K562 (cell line): ENCODE measurements at regions not wholly inside any gene's neighbourhood (a gene's known extent, or its start where the extent isn't known, plus 50 kb on each side); places are given as distances from the start of the nearest gene placed in this dataset.

Experiments used
- ATAC-seq: fragments of 200-7000 bp; cut with Tn5 transposase; 3 replicates; pipeline ENCODE4 v1.9.1; 2020; ENCODE audit warnings: moderate library complexity
- BruUV-seq: library from RNA; stranded (reverse); fragments of 400-500 nt; replicated peaks from 2 replicates; lab custom pipeline; 2021; lab: Mats Ljungman, UMichigan
- CTCF ChIA-PET: fragments of 300-600 bp; formaldehyde crosslinking; extraction: SDS; loops from one replicate; lab custom pipeline; 2021; ENCODE audit warnings: low intra/inter-chr PET ratio; lab: Yijun Ruan, JAX
- POLR2A ChIA-PET: fragments of 300-600, 350-650 bp; sonication (Branson Sonifier 250); formaldehyde crosslinking; extraction: SDS; loops from one replicate; lab custom pipeline; 2021; ENCODE audit warnings: antibody characterized with exemption, inconsistent platforms; lab: Yijun Ruan, JAX
- DNase-seq, 4 experiments: peaks; one replicate each; pipeline versions ENCODE4 v3.0.0 to v3.0.0-alpha.2; 2011 to 2018; ENCODE audit warnings: low spot score in 3 of 4, mixed read lengths in 3 of 4; ENCODE audit errors: extremely low read depth in 1 of 4
- FAIRE-seq: peaks from 2 replicates; lab custom pipeline; 2011; peaks lifted over from hg19 to GRCh38; lab: Jason Lieb, UNC
- H2AFZ ChIP-seq: 2 replicates; pipeline ENCODE4 v1.6.0; 2011; ENCODE audit warnings: low read depth, low read length, control low read depth, inconsistent platforms
- H3K27ac ChIP-seq: fragments of 200-600 bp; 3 replicates; pipeline ENCODE4 v1.8.0; 2011; ENCODE audit warnings: low read depth, mild to moderate bottlenecking, control low read depth, inconsistent platforms, low read length, moderate library complexity, mixed read lengths; ENCODE audit errors: extremely low read depth
- H3K27me3 ChIP-seq, 2 experiments: fragments of 300-600 bp in 1 of 2; 2 replicates in 1 of 2; 3 replicates in 1 of 2; pipeline versions ENCODE4 v1.6.0 to v1.8.0; 2011; ENCODE audit warnings: inconsistent platforms in 2 of 2, low read length in 2 of 2, mild to moderate bottlenecking in 1 of 2, mixed read lengths in 1 of 2, moderate library complexity in 1 of 2; ENCODE audit not compliant: control insufficient read depth in 2 of 2, insufficient read depth in 2 of 2
- H3K36me3 ChIP-seq: fragments of 300-600 bp; 3 replicates; pipeline ENCODE4 v1.8.0; 2011; ENCODE audit warnings: mild to moderate bottlenecking, low read length, inconsistent platforms; ENCODE audit not compliant: control insufficient read depth, insufficient read depth
- H3K4me1 ChIP-seq, 2 experiments: fragments of 200-600 bp in 1 of 2; replicated peaks in 1 of 2; 2 replicates in 1 of 2; 3 replicates in 1 of 2; pipeline versions ENCODE4 v1.5.1 to v1.8.0; 2011; ENCODE audit warnings: inconsistent platforms in 2 of 2, low read length in 2 of 2, mild to moderate bottlenecking in 1 of 2, mixed read lengths in 1 of 2, moderate library complexity in 1 of 2; ENCODE audit not compliant: control insufficient read depth in 2 of 2, insufficient read depth in 2 of 2
- H3K4me2 ChIP-seq: 2 replicates; pipeline ENCODE4 v1.6.1; 2011; ENCODE audit warnings: low read length, control low read depth, inconsistent platforms, mixed read lengths; ENCODE audit not compliant: insufficient read depth
- H3K4me3 ChIP-seq: fragments of 200-600 bp; sonication (generic), shearing (Covaris generic); 2 replicates; pipeline ENCODE4 v1.5.1; 2016; ENCODE audit warnings: control low read depth, inconsistent platforms
- H3K79me2 ChIP-seq: fragments of 200-600 bp; 3 replicates; pipeline ENCODE4 v1.8.0; 2011; ENCODE audit warnings: low read length, inconsistent platforms; ENCODE audit not compliant: control insufficient read depth, insufficient read depth
- H3K9ac ChIP-seq, 2 experiments: 2 replicates each; pipeline versions ENCODE4 v1.6.0 to v1.6.1; 2011; ENCODE audit warnings: low read depth in 2 of 2, low read length in 2 of 2, control low read depth in 1 of 2, inconsistent platforms in 1 of 2, mild to moderate bottlenecking in 1 of 2, mixed read lengths in 1 of 2; ENCODE audit not compliant: insufficient read depth in 1 of 2
- H3K9me1 ChIP-seq: one replicate; pipeline ENCODE4 v1.6.0; 2011; ENCODE audit warnings: inconsistent platforms, mild to moderate bottlenecking, low read length, moderate library complexity; ENCODE audit not compliant: control insufficient read depth, insufficient read depth
- H3K9me3 ChIP-seq: replicated peaks from 2 replicates; pipeline ENCODE4 v1.5.1; 2011; ENCODE audit warnings: low read depth, low read length, inconsistent platforms; ENCODE audit not compliant: control insufficient read depth, insufficient read depth
- H4K20me1 ChIP-seq: replicated peaks from 2 replicates; pipeline ENCODE4 v1.6.1; 2011; ENCODE audit warnings: low read length, inconsistent platforms, mixed read lengths; ENCODE audit not compliant: control insufficient read depth, insufficient read depth
- BACH1 ChIP-seq: fragments of 200-800 bp; sonication (Bioruptor generic); IDR thresholded peaks from 2 replicates; pipeline ENCODE4 v1.6.1; 2016; ENCODE audit warnings: missing genetic modification characterization, missing compliant biosample characterization
- CBFA2T3 ChIP-seq: fragments of 450-650 bp; IDR thresholded peaks from 2 replicates; pipeline ENCODE4 v1.6.1; 2017
- FOXK1 ChIP-seq: sonication (generic); formaldehyde crosslinking; IDR thresholded peaks from 2 replicates; pipeline ENCODE4 v1.8.0; 2022; ENCODE audit warnings: missing genetic modification reagents, mild to moderate bottlenecking, borderline replicate concordance
- NKRF ChIP-seq: fragments of 450-650 bp; IDR thresholded peaks from 2 replicates; pipeline ENCODE4 v1.6.1; 2016; ENCODE audit warnings: borderline replicate concordance
- PYGO2 ChIP-seq: fragments of 450-650 bp; IDR thresholded peaks from 2 replicates; pipeline ENCODE4 v1.6.1; 2016; ENCODE audit warnings: mild to moderate bottlenecking, missing genetic modification characterization, moderate library complexity, missing compliant biosample characterization
- RBM15 ChIP-seq: fragments of 200-400 bp; formaldehyde crosslinking; IDR thresholded peaks from 2 replicates; pipeline ENCODE4 v1.6.1; 2018; ENCODE audit warnings: mild to moderate bottlenecking, low read length, moderate library complexity; ENCODE audit not compliant: insufficient read depth
- SIN3A ChIP-seq, 2 experiments: fragments of 150-350 bp in 1 of 2; IDR thresholded peaks; 2 replicates each; pipeline ENCODE4 v1.6.1; 2011 to 2016; ENCODE audit warnings: borderline replicate concordance in 2 of 2, low read depth in 2 of 2, low read length in 2 of 2, mild to moderate bottlenecking in 2 of 2, moderate library complexity in 2 of 2; ENCODE audit not compliant: control insufficient read depth in 1 of 2
- THRA ChIP-seq: fragments of 450-650 bp; IDR thresholded peaks from 2 replicates; pipeline ENCODE4 v1.6.1; 2017; ENCODE audit warnings: mild to moderate bottlenecking, moderate library complexity
- ZFP1 ChIP-seq: fragments of 450-650 bp; formaldehyde crosslinking; IDR thresholded peaks from 2 replicates; pipeline ENCODE4 v1.4.0; 2020; ENCODE audit warnings: mild to moderate bottlenecking, mixed read lengths
- ZNF184 ChIP-seq: sonication (generic); formaldehyde crosslinking; IDR thresholded peaks from 2 replicates; pipeline ENCODE4 v1.5.0; 2020; ENCODE audit warnings: missing genetic modification reagents
- ZNF57 ChIP-seq: fragments of 450-650 bp; formaldehyde crosslinking; IDR thresholded peaks from 2 replicates; pipeline ENCODE4 v1.4.0; 2020; ENCODE audit warnings: mild to moderate bottlenecking, moderate library complexity
- ZNF655 ChIP-seq: fragments of 250-450 bp; sonication (Bioruptor Pico); IDR thresholded peaks from 2 replicates; pipeline ENCODE4 v1.5.0; 2021
- WGBS: fragments of 100-300 bp; shearing (Covaris generic); methylation state at CpG from one replicate; pipeline ENCODE4 v1.1.6; 2016; ENCODE audit warnings: low coverage, mixed read lengths; ENCODE audit not compliant: insufficient coverage; ENCODE audit errors: missing lambda C conversion rate; 5-methylcytosine and 5-hydroxymethylcytosine counted together
- in situ Hi-C: fragments of 300-500 bp; cut with MboI; formaldehyde crosslinking; loops from 4 replicates; pipeline ENCODE4 v1.15.0; 2018; ENCODE audit warnings: inconsistent platforms, mixed read lengths
- intact Hi-C: fragments of 100-400 bp; cut with micrococcal nuclease; formaldehyde crosslinking; loops from 2 replicates; pipeline ENCODE4 v1.14.2; 2022

GRCh38 chr7:45514944-45515343 is 59.2 kb upstream of the ADCY1 start:
- POLR2A ChIA-PET = no interaction called here

GRCh38 chr7:45515346-45515745 is 58.8 kb upstream of the ADCY1 start:
- no peak overlapping the region for H3K4me2 ChIP-seq
- H3K4me1 ChIP-seq = no peaks in the 10 kb centered on the region
- in situ Hi-C loops (no loop called here), intact Hi-C loops (no loop called here)
- no peaks in the 10 kb centered on the region for H3K27me3 ChIP-seq
- H3K27ac ChIP-seq = no peak overlapping the region
- H3K9me3 ChIP-seq = no peaks in the 10 kb centered on the region
- no peaks in the 10 kb centered on the region for H3K36me3 ChIP-seq
- no peaks in the 10 kb centered on the region for H3K9me1 ChIP-seq
- no peak overlapping the region for H3K9ac ChIP-seq
- CTCF ChIA-PET = no interaction called here
- H3K79me2 ChIP-seq = no peaks in the 10 kb centered on the region
- POLR2A ChIA-PET = no interaction called here
- BruUV-seq = no TSS peak
- DNase-seq (no peak), FAIRE-seq (no peak), ATAC-seq (no peak)
- H3K4me3 ChIP-seq = no peak overlapping the region
- no peak overlapping the region for H2AFZ ChIP-seq
- no peaks in the 10 kb centered on the region for H4K20me1 ChIP-seq
- no peak for TF ChIP-seq THRA
- TF ChIP-seq PYGO2 (tag) = no peak
- TF ChIP-seq RBM15 = no peak
- TF ChIP-seq ZNF57 (CRISPR knock-in tag) = no peak
- no peak for TF ChIP-seq SIN3A (IDR thresholded peaks at IDR 0.05; ENCODE audit: borderline replicate concordance in 2 of 2, control insufficient read depth in 1 of 2, low read depth in 2 of 2, low read length in 2 of 2)
- TF ChIP-seq ZNF655 (CRISPR knock-in tag) = no peak
- no peak for TF ChIP-seq NKRF
- TF ChIP-seq CBFA2T3 = no peak

More at GRCh38 chr7:45514944-45515343, 59.2 kb upstream of the ADCY1 start:
- no peak for DNase-seq
- BruUV-seq = no TSS peak
- Histone ChIP-seq H3K4me1 (no peaks in the 10 kb centered on the region), H3K79me2 (no peaks in the 10 kb centered on the region), H3K27me3 (no peaks in the 10 kb centered on the region), H3K9ac (no peak overlapping the region), H3K4me3 (no peak overlapping the region), H3K9me3 (no peaks in the 10 kb centered on the region), H3K4me2 (no peak overlapping the region), H4K20me1 (no peaks in the 10 kb centered on the region), H2AFZ (no peak overlapping the region), H3K9me1 (no peaks in the 10 kb centered on the region), H3K36me3 (no peaks in the 10 kb centered on the region), H3K27ac (no peak overlapping the region)
- TF ChIP-seq FOXK1 (CRISPR knock-in tag) = no peak
- TF ChIP-seq BACH1 (tag) = no peak
- no peak for TF ChIP-seq ZNF184 (CRISPR knock-in tag)
- TF ChIP-seq ZFP1 = no peak
- no peak for ATAC-seq
- no peak for FAIRE-seq
- CTCF ChIA-PET = no interaction called here
- intact Hi-C loops = no loop called here
- in situ Hi-C loops = no loop called here
- 0% methylated on average over 4 of the region's 4 CpGs for WGBS
